Ovary (tissue), 7 donors: ENCODE measurements at regions not wholly inside any gene's neighbourhood (a gene's known extent, or its start where the extent isn't known, plus 50 kb on each side); places are given as distances from the start of the nearest gene placed in this dataset.

ENCODE experiments used
- DNase-seq, 5 donors: peaks; one replicate each; pipeline ENCODE4 v3.0.0-alpha.2; 2019 to 2020
- H3K27ac ChIP-seq, 2 donors: fragments of 200-600 bp; one replicate each; pipeline versions ENCODE4 v1.5.1 to v1.8.0; 2019 to 2022
- H3K27me3 ChIP-seq: fragments of 200-600 bp; one replicate; pipeline ENCODE4 v1.8.0; 2022
- H3K36me3 ChIP-seq: fragments of 200-600 bp; sonication (generic); one replicate; pipeline ENCODE4 v1.5.1; 2019
- H3K4me1 ChIP-seq: one replicate; pipeline ENCODE4 v1.8.1; 2013; ENCODE audit warnings: mild to moderate bottlenecking, moderate library complexity; ENCODE audit not compliant: insufficient read depth
- H3K4me3 ChIP-seq: fragments of 200-600 bp; sonication (generic); one replicate; pipeline ENCODE4 v1.5.1; 2017
- H3K9me3 ChIP-seq, 2 donors: fragments of 200-600 bp in 1 of 2; sonication (generic) in 1 of 2; one replicate each; pipeline versions ENCODE4 v1.5.1 to v1.8.1; 2013 to 2019; ENCODE audit warnings: mild to moderate bottlenecking in 1 of 2, moderate library complexity in 1 of 2
- EP300 ChIP-seq: sonication (generic); formaldehyde crosslinking; IDR thresholded peaks from one replicate; pipeline ENCODE4 v1.6.1; 2017; ENCODE audit warnings: antibody characterized with exemption
- POLR2A ChIP-seq: fragments of 450-650 bp; IDR thresholded peaks from one replicate; pipeline ENCODE4 v1.6.1; 2017; ENCODE audit warnings: antibody characterized with exemption, mild to moderate bottlenecking, moderate library complexity
- WGBS, 3 donors: extraction: QIAGEN DNeasy Blood & Tissue Kit in 1 of 3; methylation state at CpG; one replicate each; pipeline versions ENCODE4 v1.1.5 to v1.1.7; 2013 to 2017; 5-methylcytosine and 5-hydroxymethylcytosine counted together
- intact Hi-C, 4 donors: fragments of 100-400 bp; cut with DNase I; formaldehyde crosslinking; loops; one replicate each; pipeline versions ENCODE4 v1.11.0 to v1.15.1; 2022 to 2023
- TF ChIP-seq, protein P1 (sequence below), 3 donors: fragments of 450-650 bp in 2 of 3; fragments of 200-600 bp in 1 of 3; IDR thresholded peaks; one replicate each; pipeline versions ENCODE4 v1.5.1 to v1.8.0; 2016 to 2022; ENCODE audit warnings: antibody characterized with exemption in 3 of 3, mild to moderate bottlenecking in 1 of 3
- donor health status: DM: no; HTN: no; CAD: no; lungs with moderate emphysema.
- donor health status: DM: no; HTN: no; CAD: no.
- donor health status: Bipolar disorder and iron deficiency.
- donor health status: DM: no; HTN: no; CAD: no.
- donor health status: DM: yes; HTN: yes; CAD: no.

DNA sequence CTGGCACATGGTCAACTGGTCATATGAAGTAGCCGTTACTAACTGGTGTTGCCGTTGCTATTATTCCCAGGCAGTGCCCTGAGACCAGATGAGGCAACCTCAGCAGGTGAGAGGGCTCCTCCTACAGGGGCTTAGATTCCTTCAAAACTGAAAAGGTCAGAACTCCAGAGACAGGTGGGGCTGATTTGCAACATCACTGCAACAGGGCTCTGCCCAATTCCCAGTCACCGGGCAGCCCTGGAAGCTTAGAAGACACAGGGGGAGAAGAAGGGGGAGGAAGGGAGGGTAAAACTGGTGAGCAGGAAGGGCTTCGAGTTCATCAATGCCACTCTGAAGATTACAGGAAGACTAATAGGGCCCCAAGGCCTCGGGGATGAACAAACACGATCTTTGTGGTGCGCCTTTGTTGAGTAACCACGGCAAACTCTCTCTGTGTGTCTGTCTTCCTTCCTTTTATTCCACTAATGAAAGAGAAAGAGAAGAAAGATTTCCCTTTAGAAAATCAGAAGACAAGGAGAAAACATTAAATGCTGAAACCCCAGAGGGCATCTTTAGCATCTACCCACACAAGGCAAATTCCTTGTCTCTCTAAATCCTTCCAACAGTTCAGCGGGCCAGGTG is 749.1 kb upstream of the TBX3 start:
- intact Hi-C loops = no loop called here
- 59 to 70% (median 62%) methylated on average over 9 of the region's 9 CpGs for WGBS, 3 donors
- Histone ChIP-seq H3K27me3 (no peaks in the 10 kb centered on the region), H3K4me1 (no peaks in the 10 kb centered on the region), H3K4me3 (no peak overlapping the region), H3K36me3 (no peaks in the 10 kb centered on the region), H3K9me3 (no peaks in the 10 kb centered on the region), H3K27ac (no peak overlapping the region)
- no peak for DNase-seq
- TF ChIP-seq EP300 (no peak), POLR2A (no peak)
- TF ChIP-seq, protein P1, sequence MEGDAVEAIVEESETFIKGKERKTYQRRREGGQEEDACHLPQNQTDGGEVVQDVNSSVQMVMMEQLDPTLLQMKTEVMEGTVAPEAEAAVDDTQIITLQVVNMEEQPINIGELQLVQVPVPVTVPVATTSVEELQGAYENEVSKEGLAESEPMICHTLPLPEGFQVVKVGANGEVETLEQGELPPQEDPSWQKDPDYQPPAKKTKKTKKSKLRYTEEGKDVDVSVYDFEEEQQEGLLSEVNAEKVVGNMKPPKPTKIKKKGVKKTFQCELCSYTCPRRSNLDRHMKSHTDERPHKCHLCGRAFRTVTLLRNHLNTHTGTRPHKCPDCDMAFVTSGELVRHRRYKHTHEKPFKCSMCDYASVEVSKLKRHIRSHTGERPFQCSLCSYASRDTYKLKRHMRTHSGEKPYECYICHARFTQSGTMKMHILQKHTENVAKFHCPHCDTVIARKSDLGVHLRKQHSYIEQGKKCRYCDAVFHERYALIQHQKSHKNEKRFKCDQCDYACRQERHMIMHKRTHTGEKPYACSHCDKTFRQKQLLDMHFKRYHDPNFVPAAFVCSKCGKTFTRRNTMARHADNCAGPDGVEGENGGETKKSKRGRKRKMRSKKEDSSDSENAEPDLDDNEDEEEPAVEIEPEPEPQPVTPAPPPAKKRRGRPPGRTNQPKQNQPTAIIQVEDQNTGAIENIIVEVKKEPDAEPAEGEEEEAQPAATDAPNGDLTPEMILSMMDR (IDR thresholded peaks at IDR 0.05) = no peak

DNA sequence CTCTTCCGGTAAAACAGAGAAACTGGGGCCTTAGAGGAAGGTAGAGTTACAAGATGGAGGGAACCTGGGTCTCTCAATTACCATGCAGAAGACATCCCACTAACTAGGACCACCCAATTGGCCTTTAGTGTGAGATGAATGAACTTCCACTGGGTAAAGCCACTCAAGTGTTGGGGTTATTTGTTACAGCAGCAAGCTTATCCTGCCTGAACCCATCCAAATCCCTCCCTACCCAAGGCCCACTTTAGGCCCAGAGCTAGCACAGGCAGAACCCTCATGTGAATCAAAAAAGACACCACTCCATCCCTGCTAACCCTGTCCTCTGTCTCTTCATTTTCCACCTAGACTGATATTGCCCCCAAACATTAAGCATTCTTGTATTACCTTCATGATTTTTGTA is 746.7 kb upstream of the TBX3 start:
- intact Hi-C loops = no loop called here
- Histone ChIP-seq H3K36me3 (no peaks in the 10 kb centered on the region), H3K27me3 (no peaks in the 10 kb centered on the region), H3K27ac (no peak overlapping the region), H3K4me3 (no peak overlapping the region), H3K4me1 (no peaks in the 10 kb centered on the region), H3K9me3 (no peaks in the 10 kb centered on the region)
- TF ChIP-seq POLR2A = no peak
- no peak for TF ChIP-seq EP300
- TF ChIP-seq, protein P1 (IDR thresholded peaks at IDR 0.05) = no peak
- DNase-seq = no peak
- WGBS, 3 donors = 90 to 100% (median 94%) methylated on average over 1 of the region's 1 CpG

DNA sequence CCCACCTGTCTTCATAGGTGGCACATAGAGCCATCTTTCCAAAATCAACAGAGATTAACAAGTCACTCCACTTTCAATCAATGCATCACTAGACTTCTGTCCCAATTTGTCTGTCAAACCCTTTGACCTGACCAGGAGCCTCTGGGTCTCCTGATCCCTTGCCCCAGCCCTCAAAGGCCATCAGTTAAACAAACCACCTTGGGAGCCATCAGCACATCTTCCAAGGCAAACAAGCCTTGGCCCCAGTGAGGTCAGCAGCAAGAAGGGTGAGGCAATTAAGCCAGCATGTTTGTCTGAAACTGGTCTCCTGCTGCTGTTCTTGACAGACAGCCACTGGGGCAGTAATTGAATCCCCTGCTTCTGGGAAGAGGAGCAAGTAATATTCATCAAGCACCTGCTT is 742.8 kb upstream of the TBX3 start:
- no peaks in the 10 kb centered on the region for H3K36me3 ChIP-seq
- no peaks in the 10 kb centered on the region for H3K9me3 ChIP-seq
- H3K27me3 ChIP-seq = no peaks in the 10 kb centered on the region
- no peaks in the 10 kb centered on the region for H3K4me1 ChIP-seq
- DNase-seq = no peak
- intact Hi-C loops = no loop called here
- TF ChIP-seq EP300 (no peak), POLR2A (no peak)
- TF ChIP-seq, protein P1 (IDR thresholded peaks at IDR 0.05) = no peak
- no peak overlapping the region for H3K27ac ChIP-seq
- no peak overlapping the region for H3K4me3 ChIP-seq

DNA sequence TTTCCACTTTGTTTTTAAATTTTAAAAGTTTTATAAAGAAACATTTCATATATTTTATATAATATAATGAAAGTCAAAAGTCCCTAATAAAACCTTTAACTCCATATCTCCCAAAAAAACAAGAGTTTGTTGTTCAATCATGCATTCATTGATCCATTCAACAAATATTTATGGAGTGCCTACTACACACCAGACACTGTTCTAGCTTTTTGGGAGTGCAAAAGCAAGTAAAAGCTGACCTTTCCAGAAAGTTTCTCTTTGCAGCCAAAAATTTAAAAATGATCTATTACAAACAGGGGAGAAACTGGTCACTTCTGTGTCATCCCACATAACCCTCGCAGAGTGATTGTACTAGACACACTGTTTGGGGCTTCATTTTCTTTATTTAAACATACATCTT is 740.0 kb upstream of the TBX3 start:
- intact Hi-C loops = no loop called here
- Histone ChIP-seq H3K4me1 (no peaks in the 10 kb centered on the region), H3K27ac (no peak overlapping the region), H3K4me3 (no peak overlapping the region), H3K36me3 (no peaks in the 10 kb centered on the region), H3K27me3 (no peaks in the 10 kb centered on the region), H3K9me3 (no peaks in the 10 kb centered on the region)
- 58 to 72% (median 68%) methylated on average over 1 of the region's 1 CpG for WGBS, 3 donors
- no peak for TF ChIP-seq POLR2A
- TF ChIP-seq EP300 = no peak
- TF ChIP-seq, protein P1 (IDR thresholded peaks at IDR 0.05) = no peak
- DNase-seq = no peak
